Activated naive CD4-positive, alpha-beta T cell treated with anti-CD3 and anti-CD28 coated beads, Interleukin-2, amount 10 ng/mL, durations not matched to agents 7 days and 5 days (primary cell): ENCODE measurements at regions not wholly inside any gene's neighbourhood (a gene's known extent, or its start where the extent isn't known, plus 50 kb on each side); places are given as distances from the start of the nearest gene placed in this dataset.
"Not testable (repeated sequence)": the region's sequence is repeated elsewhere in the genome, so short reads cannot be mapped to it uniquely, and the experiment has no call there.

Experiments used
- CTCF ChIA-PET: fragments of 350-600 bp; sonication (Branson Sonifier 250); formaldehyde crosslinking; loops from one replicate; lab custom pipeline; 2021; ENCODE audit warnings: antibody characterized with exemption; lab: Charles Lee
- DNase-seq: peaks from one replicate; pipeline ENCODE4 v3.0.0-alpha.2; 2020
- H3K27ac Mint-ChIP-seq: one replicate; pipeline ENCODE4 v1.8.0; 2021; ENCODE audit warnings: mild to moderate bottlenecking, moderate library complexity, mixed read lengths
- H3K27me3 Mint-ChIP-seq: one replicate; pipeline ENCODE4 v1.8.0; 2021; ENCODE audit warnings: mild to moderate bottlenecking, mixed read lengths
- H3K36me3 Mint-ChIP-seq: one replicate; pipeline ENCODE4 v1.8.0; 2021; ENCODE audit warnings: mixed read lengths
- H3K4me1 Mint-ChIP-seq: one replicate; pipeline ENCODE4 v1.8.0; 2021; ENCODE audit warnings: mixed read lengths
- H3K4me3 Mint-ChIP-seq: one replicate; pipeline ENCODE4 v1.8.0; 2021; ENCODE audit warnings: mild to moderate bottlenecking, moderate library complexity, mixed read lengths
- H3K9me3 Mint-ChIP-seq: one replicate; pipeline ENCODE4 v1.8.0; 2021; ENCODE audit warnings: mixed read lengths

GRCh38 chr22:22371031-22371541 lies 126.5 kb downstream of the VPREB1 start:
- Mint-ChIP-seq H3K4me1 (no peaks in the 10 kb centered on the region), H3K36me3 (no peaks in the 10 kb centered on the region), H3K9me3 (no peaks in the 10 kb centered on the region), H3K27me3 (peaks cover 58% of the 10 kb centered on the region), H3K4me3 (no peak overlapping the region), H3K27ac (no peak overlapping the region)
- no peak for DNase-seq
- CTCF ChIA-PET = interaction anchor here (0.9 kb wide), 1 partner anchor 51 kb away, joined by 3 read pairs; no protein-coding TSS in a partner anchor

- CTCF ChIA-PET = interaction anchor here (0.9 kb wide), 1 partner anchor 52 kb away, joined by 3 read pairs; no protein-coding TSS in a partner anchor
- H3K27me3 Mint-ChIP-seq = peaks cover 60% of the 10 kb centered on the region
- no peak overlapping the region for H3K4me3 Mint-ChIP-seq
- no peaks in the 10 kb centered on the region for H3K36me3 Mint-ChIP-seq
- H3K4me1 Mint-ChIP-seq = no peaks in the 10 kb centered on the region
- H3K27ac Mint-ChIP-seq = no peak overlapping the region
- no peak for DNase-seq
- H3K9me3 Mint-ChIP-seq = no peaks in the 10 kb centered on the region
Observed at GRCh38 chr22:22372086-22372485, 127.5 kb downstream of the VPREB1 start.

- CTCF ChIA-PET = interaction anchor here (1.0 to 1.1 kb wide), 2 partner anchors 31 to 34 kb away, joined by 3 read pairs; no protein-coding TSS in a partner anchor
- H3K9me3 Mint-ChIP-seq = no peaks in the 10 kb centered on the region
- no peak overlapping the region for H3K4me3 Mint-ChIP-seq
- peaks cover 72% of the 10 kb centered on the region for H3K27me3 Mint-ChIP-seq
- H3K4me1 Mint-ChIP-seq = no peaks in the 10 kb centered on the region
- no peak for DNase-seq
- no peaks in the 10 kb centered on the region for H3K36me3 Mint-ChIP-seq
- no peak overlapping the region for H3K27ac Mint-ChIP-seq
Observed at GRCh38 chr22:22374163-22374562, 129.6 kb downstream of the VPREB1 start.

- Mint-ChIP-seq H3K4me3 (no peak overlapping the region), H3K27me3 (peaks cover 68% of the 10 kb centered on the region), H3K27ac (no peak overlapping the region), H3K36me3 (no peaks in the 10 kb centered on the region), H3K4me1 (no peaks in the 10 kb centered on the region), H3K9me3 (no peaks in the 10 kb centered on the region)
- no peak for DNase-seq
- CTCF ChIA-PET = interaction anchor here (1.0 to 1.1 kb wide), 2 partner anchors 32 to 35 kb away, joined by 3 read pairs; no protein-coding TSS in a partner anchor
Observed at GRCh38 chr22:22374579-22374978, 130.0 kb downstream of the VPREB1 start.

GRCh38 chr22:22375576-22376351 lies 131.2 kb downstream of the VPREB1 start:
- no peak overlapping the region for H3K27ac Mint-ChIP-seq
- H3K27me3 Mint-ChIP-seq = peaks cover 70% of the 10 kb centered on the region
- no peaks in the 10 kb centered on the region for H3K36me3 Mint-ChIP-seq
- DNase-seq = no peak
- H3K4me1 Mint-ChIP-seq = no peaks in the 10 kb centered on the region
- no peaks in the 10 kb centered on the region for H3K9me3 Mint-ChIP-seq
- H3K4me3 Mint-ChIP-seq = no peak overlapping the region
- CTCF ChIA-PET = no interaction called here

GRCh38 chr22:22376352-22376706 lies 131.7 kb downstream of the VPREB1 start:
- Mint-ChIP-seq H3K4me1 (no peaks in the 10 kb centered on the region), H3K9me3 (no peaks in the 10 kb centered on the region), H3K27me3 (peaks cover 70% of the 10 kb centered on the region), H3K4me3 (no peak overlapping the region), H3K36me3 (no peaks in the 10 kb centered on the region), H3K27ac (no peak overlapping the region)
- DNase-seq = no peak
- CTCF ChIA-PET = no interaction called here

- H3K4me1 Mint-ChIP-seq, H3K27ac Mint-ChIP-seq, H3K4me3 Mint-ChIP-seq, H3K36me3 Mint-ChIP-seq, CTCF ChIA-PET, H3K9me3 Mint-ChIP-seq, DNase-seq: not testable (repeated sequence)
- peaks cover 69% of the 10 kb centered on the region for H3K27me3 Mint-ChIP-seq
Observed at GRCh38 chr22:22376884-22377283, 131.7 kb downstream of the ZNF280B start.

- CTCF ChIA-PET = no interaction called here
- DNase-seq = no peak
- H3K36me3 Mint-ChIP-seq = no peaks in the 10 kb centered on the region
- no peak overlapping the region for H3K4me3 Mint-ChIP-seq
- no peaks in the 10 kb centered on the region for H3K9me3 Mint-ChIP-seq
- H3K27ac Mint-ChIP-seq = no peak overlapping the region
- no peaks in the 10 kb centered on the region for H3K4me1 Mint-ChIP-seq
- peaks cover 64% of the 10 kb centered on the region for H3K27me3 Mint-ChIP-seq
Observed at GRCh38 chr22:22377335-22377734, 131.2 kb downstream of the ZNF280B start.

GRCh38 chr22:22378446-22379415 lies 129.8 kb downstream of the ZNF280B start:
- CTCF ChIA-PET = interaction anchor here (2.7 kb wide), 1 partner anchor 35 kb away, joined by 8 read pairs; no protein-coding TSS in a partner anchor
- no peaks in the 10 kb centered on the region for H3K36me3 Mint-ChIP-seq
- DNase-seq = no peak
- peaks cover 68% of the 10 kb centered on the region for H3K27me3 Mint-ChIP-seq
- no peak overlapping the region for H3K4me3 Mint-ChIP-seq
- H3K27ac Mint-ChIP-seq = no peak overlapping the region
- H3K9me3 Mint-ChIP-seq = no peaks in the 10 kb centered on the region
- no peaks in the 10 kb centered on the region for H3K4me1 Mint-ChIP-seq

- Mint-ChIP-seq H3K36me3 (no peaks in the 10 kb centered on the region), H3K9me3 (no peaks in the 10 kb centered on the region), H3K27me3 (peaks cover 71% of the 10 kb centered on the region), H3K27ac (no peak overlapping the region), H3K4me1 (no peaks in the 10 kb centered on the region), H3K4me3 (no peak overlapping the region)
- CTCF ChIA-PET = interaction anchor here (0.8 to 2.7 kb wide), 2 partner anchors 37 to 55 kb away, joined by 3 to 8 read pairs; no protein-coding TSS in a partner anchor
- DNase-seq = no peak
Observed at GRCh38 chr22:22380098-22381030, 128.2 kb downstream of the ZNF280B start.

GRCh38 chr22:22381292-22381691 lies 127.2 kb downstream of the ZNF280B start:
- H3K4me1 Mint-ChIP-seq, H3K27ac Mint-ChIP-seq, CTCF ChIA-PET: not testable (repeated sequence)

GRCh38 chr22:22384267-22384666 lies 124.3 kb downstream of the ZNF280B start:
- Mint-ChIP-seq H3K36me3 (no peaks in the 10 kb centered on the region), H3K9me3 (no peaks in the 10 kb centered on the region), H3K27ac (no peak overlapping the region), H3K27me3 (peaks cover 46% of the 10 kb centered on the region), H3K4me3 (no peak overlapping the region), H3K4me1 (no peaks in the 10 kb centered on the region)
- CTCF ChIA-PET = no interaction called here
- no peak for DNase-seq

More at GRCh38 chr22:22381292-22381691, 127.2 kb downstream of the ZNF280B start:
- not testable (repeated sequence) for DNase-seq, H3K36me3 Mint-ChIP-seq, H3K4me3 Mint-ChIP-seq, H3K9me3 Mint-ChIP-seq
- H3K27me3 Mint-ChIP-seq = peaks cover 62% of the 10 kb centered on the region

GRCh38 chr22:22384668-22385244 lies 123.8 kb downstream of the ZNF280B start:
- Mint-ChIP-seq H3K4me1 (no peaks in the 10 kb centered on the region), H3K4me3 (no peak overlapping the region), H3K9me3 (no peaks in the 10 kb centered on the region), H3K36me3 (no peaks in the 10 kb centered on the region), H3K27me3 (peaks cover 45% of the 10 kb centered on the region), H3K27ac (no peak overlapping the region)
- CTCF ChIA-PET = no interaction called here
- no peak for DNase-seq
